Peyer's patch (tissue), 4 donors: ENCODE measurements at regions not wholly inside any gene's neighbourhood (a gene's known extent, or its start where the extent isn't known, plus 50 kb on each side); places are given as distances from the start of the nearest gene placed in this dataset.

Experiments used
- DNase-seq, 3 donors: peaks; one replicate each; pipeline ENCODE4 v3.0.0-alpha.2; 2017 to 2019
- H3K27ac ChIP-seq, 4 donors: fragments of 200-600 bp; sonication (generic); one replicate each; pipeline ENCODE4 v1.5.1; 2016 to 2019
- H3K27me3 ChIP-seq, 2 donors: fragments of 200-600 bp; sonication (generic); one replicate each; pipeline ENCODE4 v1.5.1; 2019
- H3K36me3 ChIP-seq, 3 donors: fragments of 200-600 bp; sonication (generic); one replicate each; pipeline ENCODE4 v1.5.1; 2016 to 2019
- H3K4me1 ChIP-seq, 4 donors: fragments of 200-600 bp; sonication (generic); one replicate each; pipeline ENCODE4 v1.5.1; 2016 to 2019
- H3K4me3 ChIP-seq, 4 donors: fragments of 200-600 bp; sonication (generic); 1 replicate in 3 of 4; 2 replicates in 1 of 4; pipeline ENCODE4 v1.5.1; 2016 to 2019; ENCODE audit warnings: mild to moderate bottlenecking in 1 of 4
- H3K9me3 ChIP-seq, 4 donors: fragments of 200-600 bp; sonication (generic); one replicate each; pipeline ENCODE4 v1.5.1; 2016 to 2019; ENCODE audit warnings: mild to moderate bottlenecking in 1 of 4
- POLR2A ChIP-seq, 2 donors: fragments of 450-650 bp; IDR thresholded peaks; one replicate each; pipeline ENCODE4 v1.5.1; 2017; ENCODE audit warnings: antibody characterized with exemption in 2 of 2, mild to moderate bottlenecking in 2 of 2, moderate library complexity in 2 of 2
- TF ChIP-seq, protein P1 (sequence below), 6 experiments: fragments of 450-650 bp in 4 of 6; fragments of 200-600 bp in 2 of 6; sonication (generic) in 1 of 6; IDR thresholded peaks; one replicate each; pipeline ENCODE4 v1.5.1; 2017 to 2019; ENCODE audit warnings: antibody characterized with exemption in 6 of 6, mild to moderate bottlenecking in 3 of 6, moderate library complexity in 1 of 6

DNA sequence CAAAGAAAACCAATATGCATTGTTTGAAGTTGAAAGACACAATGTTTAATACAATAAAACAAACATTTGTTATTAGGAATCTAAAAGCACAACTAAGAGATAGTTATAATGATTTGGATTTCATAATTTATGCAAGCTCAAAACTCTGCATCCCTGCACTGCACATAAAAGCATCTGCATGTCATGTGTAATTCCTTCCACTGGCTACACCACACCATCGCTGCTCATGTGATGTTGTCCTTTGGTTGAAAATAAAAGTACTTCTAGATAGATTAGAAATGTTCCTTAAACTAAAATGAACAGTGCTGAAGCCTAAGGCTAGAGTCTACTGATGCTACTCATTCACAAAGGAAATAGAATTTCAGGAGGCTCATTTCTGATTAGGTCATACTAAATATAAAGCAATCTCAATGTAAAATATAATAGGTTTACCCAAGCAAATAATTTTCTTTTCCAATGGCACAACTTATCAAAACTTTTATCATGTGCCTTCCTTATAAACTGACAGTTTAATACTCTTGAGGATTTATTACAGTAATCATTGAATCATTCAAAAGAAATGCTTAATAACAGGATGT, 130.8 kb upstream of the DKK2 start:
- Histone ChIP-seq H3K27me3 (no peaks in the 10 kb centered on the region), H3K4me3 (no peak overlapping the region), H3K9me3 (no peaks in the 10 kb centered on the region), H3K36me3 (no peaks in the 10 kb centered on the region), H3K27ac (no peak overlapping the region), H3K4me1 (no peaks in the 10 kb centered on the region)
- TF ChIP-seq POLR2A (IDR thresholded peaks at IDR 0.05): no peak
- TF ChIP-seq, protein P1, sequence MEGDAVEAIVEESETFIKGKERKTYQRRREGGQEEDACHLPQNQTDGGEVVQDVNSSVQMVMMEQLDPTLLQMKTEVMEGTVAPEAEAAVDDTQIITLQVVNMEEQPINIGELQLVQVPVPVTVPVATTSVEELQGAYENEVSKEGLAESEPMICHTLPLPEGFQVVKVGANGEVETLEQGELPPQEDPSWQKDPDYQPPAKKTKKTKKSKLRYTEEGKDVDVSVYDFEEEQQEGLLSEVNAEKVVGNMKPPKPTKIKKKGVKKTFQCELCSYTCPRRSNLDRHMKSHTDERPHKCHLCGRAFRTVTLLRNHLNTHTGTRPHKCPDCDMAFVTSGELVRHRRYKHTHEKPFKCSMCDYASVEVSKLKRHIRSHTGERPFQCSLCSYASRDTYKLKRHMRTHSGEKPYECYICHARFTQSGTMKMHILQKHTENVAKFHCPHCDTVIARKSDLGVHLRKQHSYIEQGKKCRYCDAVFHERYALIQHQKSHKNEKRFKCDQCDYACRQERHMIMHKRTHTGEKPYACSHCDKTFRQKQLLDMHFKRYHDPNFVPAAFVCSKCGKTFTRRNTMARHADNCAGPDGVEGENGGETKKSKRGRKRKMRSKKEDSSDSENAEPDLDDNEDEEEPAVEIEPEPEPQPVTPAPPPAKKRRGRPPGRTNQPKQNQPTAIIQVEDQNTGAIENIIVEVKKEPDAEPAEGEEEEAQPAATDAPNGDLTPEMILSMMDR (IDR thresholded peaks at IDR 0.05): no peak
- DNase-seq: no peak

DNA sequence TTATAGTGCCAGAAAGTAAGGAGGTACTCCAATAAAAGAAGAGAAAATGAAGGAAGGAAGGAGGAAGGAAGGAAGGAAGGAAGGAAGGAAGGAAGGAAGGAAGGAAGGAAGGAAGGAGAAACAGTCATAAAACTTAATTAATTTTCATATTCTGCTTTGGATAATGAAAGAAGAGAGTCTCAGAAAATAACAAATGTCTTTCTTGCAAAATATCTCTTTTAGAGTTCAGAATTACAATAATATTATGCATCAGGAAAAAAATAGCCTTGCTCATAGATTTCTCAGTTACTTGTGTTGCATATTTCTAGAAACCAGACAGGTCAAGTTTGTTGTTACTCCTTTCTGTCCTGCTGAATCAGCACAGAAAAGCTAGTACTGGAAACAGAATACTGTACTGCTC, 130.1 kb upstream of the DKK2 start:
- H3K4me1 ChIP-seq: no peaks in the 10 kb centered on the region
- H3K9me3 ChIP-seq: no peaks in the 10 kb centered on the region
- no peaks in the 10 kb centered on the region for H3K27me3 ChIP-seq
- no peak overlapping the region for H3K27ac ChIP-seq
- no peaks in the 10 kb centered on the region for H3K36me3 ChIP-seq
- no peak overlapping the region for H3K4me3 ChIP-seq
- no peak for TF ChIP-seq POLR2A (IDR thresholded peaks at IDR 0.05)
- TF ChIP-seq, protein P1 (IDR thresholded peaks at IDR 0.05): no peak
- DNase-seq: no peak

DNA sequence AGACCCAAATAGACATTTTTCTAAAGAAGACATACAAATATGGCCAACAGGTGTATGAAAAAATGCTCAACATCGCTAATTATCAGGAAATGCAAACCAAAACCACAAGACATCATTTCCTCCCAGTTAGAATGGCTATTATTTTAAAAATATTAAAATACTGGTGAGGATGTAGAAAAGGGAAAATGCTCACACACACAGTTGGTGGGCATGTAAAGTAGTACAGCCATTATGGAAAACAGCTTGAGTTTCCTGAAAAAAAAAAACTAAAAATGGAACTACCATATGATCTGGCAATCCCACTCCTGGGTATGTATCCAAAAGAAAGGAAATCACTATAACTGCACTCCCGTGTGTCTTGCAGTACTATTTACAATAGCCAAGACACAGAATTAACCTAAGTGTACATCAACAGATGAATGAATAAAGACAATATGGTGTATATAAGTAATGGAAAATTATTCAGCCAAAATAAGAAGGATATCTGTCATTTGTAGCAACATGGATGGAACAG, 128.9 kb upstream of the DKK2 start:
- Histone ChIP-seq H3K4me3 (no peak overlapping the region), H3K4me1 (no peaks in the 10 kb centered on the region), H3K27ac (no peak overlapping the region), H3K27me3 (no peaks in the 10 kb centered on the region), H3K36me3 (no peaks in the 10 kb centered on the region), H3K9me3 (no peaks in the 10 kb centered on the region)
- no peak for DNase-seq
- TF ChIP-seq POLR2A (IDR thresholded peaks at IDR 0.05): no peak
- TF ChIP-seq, protein P1 (IDR thresholded peaks at IDR 0.05): no peak

DNA sequence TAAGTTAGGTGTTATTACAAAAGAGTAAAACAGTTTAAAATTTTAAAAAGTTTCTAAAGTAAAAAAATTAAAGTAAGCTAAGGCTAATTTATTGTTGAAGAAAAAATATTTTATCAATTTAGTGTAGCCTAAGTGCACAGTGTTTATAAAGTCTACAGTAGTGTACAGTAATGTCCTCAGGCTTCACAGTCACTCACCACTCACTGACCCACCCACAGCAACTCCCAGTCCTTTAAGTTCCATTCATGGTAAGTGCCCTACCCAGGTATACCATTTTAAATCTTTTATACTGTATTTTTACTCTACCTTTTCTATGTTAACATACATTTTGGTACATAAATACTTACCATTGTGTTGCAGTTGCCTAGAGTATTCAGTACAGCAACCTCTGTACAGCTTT, 120.3 kb upstream of the DKK2 start:
- Histone ChIP-seq H3K4me1 (no peaks in the 10 kb centered on the region), H3K36me3 (no peaks in the 10 kb centered on the region), H3K27me3 (no peaks in the 10 kb centered on the region), H3K4me3 (no peak overlapping the region), H3K9me3 (no peaks in the 10 kb centered on the region), H3K27ac (no peak overlapping the region)
- TF ChIP-seq POLR2A (IDR thresholded peaks at IDR 0.05): no peak
- TF ChIP-seq, protein P1 (IDR thresholded peaks at IDR 0.05): no peak
- no peak for DNase-seq

DNA sequence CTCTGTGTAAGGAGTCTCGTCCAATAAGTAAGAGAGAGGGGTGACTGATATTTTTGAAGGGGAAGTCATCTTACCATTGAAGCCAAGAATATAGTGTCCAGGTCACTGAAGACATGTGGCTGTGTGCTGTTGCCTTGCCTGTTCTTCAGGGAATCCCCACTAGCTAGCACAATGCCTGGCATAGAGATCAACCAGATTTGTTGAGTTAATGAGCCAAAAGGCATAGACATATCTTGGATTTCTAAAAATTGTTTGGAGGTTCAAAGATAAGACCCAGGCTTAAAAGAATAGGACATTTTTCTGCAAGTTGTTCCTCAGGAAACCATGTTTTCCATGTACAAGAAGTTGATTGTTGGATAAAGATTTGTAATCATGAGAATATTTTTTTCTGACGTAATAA, 119.3 kb upstream of the DKK2 start:
- no peak for DNase-seq
- TF ChIP-seq, protein P1 (IDR thresholded peaks at IDR 0.05): no peak
- no peak overlapping the region for H3K27ac ChIP-seq

DNA sequence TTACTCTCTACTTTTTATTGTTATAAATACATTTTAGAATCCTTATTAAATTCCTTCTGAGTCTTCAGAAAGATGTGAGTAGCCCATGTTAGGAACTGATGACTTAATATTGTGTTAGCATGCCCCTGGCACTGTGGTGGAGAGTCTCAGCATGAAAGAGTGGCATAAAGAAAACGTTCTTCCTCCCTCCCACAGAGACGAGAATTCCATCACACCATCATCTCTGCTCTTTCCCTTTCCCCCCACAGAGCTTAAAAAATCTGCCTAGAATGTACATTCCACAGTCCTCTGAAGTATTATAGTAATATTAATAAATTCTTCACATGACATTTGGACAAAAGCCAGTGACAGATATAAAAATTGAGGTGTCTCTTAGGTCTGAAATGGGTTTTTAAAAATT, 117.8 kb upstream of the DKK2 start:
- Histone ChIP-seq H3K9me3 (no peaks in the 10 kb centered on the region), H3K27ac (no peak overlapping the region), H3K4me3 (no peak overlapping the region), H3K27me3 (no peaks in the 10 kb centered on the region), H3K36me3 (no peaks in the 10 kb centered on the region), H3K4me1 (no peaks in the 10 kb centered on the region)
- no peak for TF ChIP-seq POLR2A (IDR thresholded peaks at IDR 0.05)
- TF ChIP-seq, protein P1 (IDR thresholded peaks at IDR 0.05): no peak
- no peak for DNase-seq

More for the DNA sequence above, 119.3 kb upstream of the DKK2 start:
- Histone ChIP-seq H3K36me3 (no peaks in the 10 kb centered on the region), H3K27me3 (no peaks in the 10 kb centered on the region), H3K9me3 (no peaks in the 10 kb centered on the region), H3K4me1 (no peaks in the 10 kb centered on the region), H3K4me3 (no peak overlapping the region)
